ENCODE measurements at regions not wholly inside any gene's neighbourhood (a gene's known extent, or its start where the extent isn't known, plus 50 kb on each side); places are given as distances from the start of the nearest gene placed in this dataset.

- Histone ChIP-seq H3K9me3 (ENCODE audit: control insufficient read depth in 2 of 2, low read length in 2 of 2) (no peaks in the 10 kb centered on the region), H3K4me1 (ENCODE audit: control insufficient read depth, insufficient read depth, low read length) (no peaks in the 10 kb centered on the region), H3K36me3 (ENCODE audit: control insufficient read depth in 2 of 2, insufficient read depth in 2 of 2, low read length in 2 of 2) (no peaks in the 10 kb centered on the region), H3K9ac (ENCODE audit: low read length in 2 of 2) (no peak overlapping the region), H3K27ac (ENCODE audit: low read length) (no peak overlapping the region), H3K4me3 (ENCODE audit: low read length in 2 of 2) (no peak overlapping the region), H3K27me3 (ENCODE audit: control insufficient read depth in 1 of 2, insufficient read depth in 2 of 2, low read length in 2 of 2) (peaks cover 0 to 2% of the 10 kb centered on the region in 2 donors)
Measured at GRCh38 chr14:101045511-101045910, 142.0 kb upstream of the RTL1 start.

DNA sequence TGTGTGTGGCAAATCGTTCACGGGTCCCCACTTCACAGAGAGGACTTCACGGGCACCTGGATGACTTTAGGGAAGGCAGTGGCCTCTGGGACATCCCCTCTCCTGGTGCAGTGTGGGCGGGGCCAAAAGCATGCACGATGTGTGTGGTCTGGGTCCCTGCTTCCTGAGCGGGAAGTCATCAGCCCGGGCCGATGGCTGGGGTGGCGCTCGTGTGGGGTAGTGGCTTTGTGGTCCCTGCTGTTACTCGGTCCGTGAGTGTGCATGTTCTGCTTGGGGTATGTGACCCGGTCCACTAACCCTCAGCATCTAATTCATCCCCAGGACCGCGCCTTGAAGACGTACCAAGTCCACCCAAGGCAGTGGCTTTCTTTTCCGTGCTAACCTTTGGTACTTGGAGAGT is 142.5 kb upstream of the RTL1 start:
- H3K36me3 ChIP-seq (ENCODE audit: control insufficient read depth in 2 of 2, insufficient read depth in 2 of 2, low read length in 2 of 2) = no peaks in the 10 kb centered on the region
- no peak overlapping the region for H3K27ac ChIP-seq (ENCODE audit: low read length)
- H3K4me1 ChIP-seq (ENCODE audit: control insufficient read depth, insufficient read depth, low read length) = no peaks in the 10 kb centered on the region
- peaks cover 0 to 2% of the 10 kb centered on the region in 2 donors for H3K27me3 ChIP-seq (ENCODE audit: control insufficient read depth in 1 of 2, insufficient read depth in 2 of 2, low read length in 2 of 2)
- no peaks in the 10 kb centered on the region for H3K9me3 ChIP-seq (ENCODE audit: control insufficient read depth in 2 of 2, low read length in 2 of 2)
- no peak overlapping the region for H3K9ac ChIP-seq (ENCODE audit: low read length in 2 of 2)
- no peak overlapping the region for H3K4me3 ChIP-seq (ENCODE audit: low read length in 2 of 2)

DNA sequence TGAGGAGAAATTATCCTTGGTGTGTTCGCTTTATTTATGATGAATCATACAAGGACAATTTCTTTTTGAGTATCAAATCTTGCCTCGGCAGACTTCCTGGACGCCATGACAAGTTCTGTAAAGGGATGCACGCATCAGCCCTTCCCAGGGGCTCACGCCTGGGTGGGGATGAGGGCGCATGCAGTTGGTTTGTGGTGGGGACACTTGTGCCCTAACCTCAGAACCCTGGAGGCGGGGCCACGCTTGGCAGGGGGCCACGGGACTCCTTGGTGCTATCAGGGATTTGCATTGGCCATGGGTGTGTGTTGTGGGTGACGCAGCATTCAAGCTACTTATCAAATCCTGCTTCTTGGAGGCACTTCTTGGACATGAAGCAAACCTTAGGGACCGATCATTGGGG is 143.8 kb upstream of the RTL1 start:
- Histone ChIP-seq H3K4me3 (ENCODE audit: low read length in 2 of 2) (no peak overlapping the region), H3K27me3 (ENCODE audit: control insufficient read depth in 1 of 2, insufficient read depth in 2 of 2, low read length in 2 of 2) (peaks cover 0 to 2% of the 10 kb centered on the region in 2 donors), H3K36me3 (ENCODE audit: control insufficient read depth in 2 of 2, insufficient read depth in 2 of 2, low read length in 2 of 2) (no peaks in the 10 kb centered on the region), H3K9ac (ENCODE audit: low read length in 2 of 2) (no peak overlapping the region), H3K27ac (ENCODE audit: low read length) (no peak overlapping the region), H3K9me3 (ENCODE audit: control insufficient read depth in 2 of 2, low read length in 2 of 2) (no peaks in the 10 kb centered on the region), H3K4me1 (ENCODE audit: control insufficient read depth, insufficient read depth, low read length) (no peaks in the 10 kb centered on the region)

DNA sequence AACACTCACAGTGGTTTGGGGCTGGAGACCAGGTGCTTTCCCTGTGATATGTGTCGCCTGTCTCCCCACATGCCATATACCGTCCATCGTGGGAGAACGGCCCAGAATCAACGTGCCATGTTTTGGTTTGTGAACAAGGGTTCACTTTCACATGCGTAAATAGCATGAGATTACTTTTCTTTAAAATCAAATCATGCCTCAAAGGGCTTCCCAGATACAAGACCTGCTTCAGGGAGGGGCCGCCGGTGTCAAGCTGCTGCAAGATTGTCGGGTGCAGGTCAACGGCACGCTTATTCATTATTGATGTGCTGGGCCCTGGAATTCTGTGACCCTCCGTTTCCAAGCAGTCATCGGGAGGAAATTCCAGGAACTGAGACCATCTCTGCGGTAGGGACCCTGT is 145.2 kb upstream of the RTL1 start:
- H3K36me3 ChIP-seq (ENCODE audit: control insufficient read depth in 2 of 2, insufficient read depth in 2 of 2, low read length in 2 of 2) = no peaks in the 10 kb centered on the region
- H3K9ac ChIP-seq (ENCODE audit: low read length in 2 of 2) = no peak overlapping the region
- no peaks in the 10 kb centered on the region for H3K4me1 ChIP-seq (ENCODE audit: control insufficient read depth, insufficient read depth, low read length)
- no peak overlapping the region for H3K27ac ChIP-seq (ENCODE audit: low read length)
- no peak overlapping the region for H3K4me3 ChIP-seq (ENCODE audit: low read length in 2 of 2)
- H3K27me3 ChIP-seq (ENCODE audit: control insufficient read depth in 1 of 2, insufficient read depth in 2 of 2, low read length in 2 of 2) = peaks cover 0 to 2% of the 10 kb centered on the region in 2 donors
- no peaks in the 10 kb centered on the region for H3K9me3 ChIP-seq (ENCODE audit: control insufficient read depth in 2 of 2, low read length in 2 of 2)

DNA sequence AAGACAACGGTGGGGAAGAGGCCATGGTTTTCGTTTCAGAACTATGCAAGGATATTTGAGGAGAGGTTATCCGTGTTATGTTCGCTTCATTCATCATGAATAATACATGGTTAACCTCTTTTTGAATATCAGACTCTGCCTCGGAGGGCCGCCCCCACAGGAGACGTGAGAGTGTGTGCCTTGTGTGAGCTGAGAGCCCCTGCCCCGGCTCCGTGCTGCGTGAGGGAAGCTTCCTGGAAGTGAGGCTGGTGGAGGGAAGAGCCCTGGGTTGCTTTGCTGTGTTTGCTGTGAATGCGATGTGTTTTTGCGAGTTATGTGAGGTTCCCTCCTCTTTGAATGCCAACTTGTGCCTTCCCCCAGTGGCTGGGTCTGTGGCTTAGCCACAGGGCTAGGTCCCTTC is 146.0 kb upstream of the RTL1 start:
- no peaks in the 10 kb centered on the region for H3K4me1 ChIP-seq (ENCODE audit: control insufficient read depth, insufficient read depth, low read length)
- no peaks in the 10 kb centered on the region for H3K9me3 ChIP-seq (ENCODE audit: control insufficient read depth in 2 of 2, low read length in 2 of 2)
- peaks cover 0 to 2% of the 10 kb centered on the region in 2 donors for H3K27me3 ChIP-seq (ENCODE audit: control insufficient read depth in 1 of 2, insufficient read depth in 2 of 2, low read length in 2 of 2)
- H3K27ac ChIP-seq (ENCODE audit: low read length) = no peak overlapping the region
- no peak overlapping the region for H3K9ac ChIP-seq (ENCODE audit: low read length in 2 of 2)
- H3K4me3 ChIP-seq (ENCODE audit: low read length in 2 of 2) = no peak overlapping the region
- H3K36me3 ChIP-seq (ENCODE audit: control insufficient read depth in 2 of 2, insufficient read depth in 2 of 2, low read length in 2 of 2) = no peaks in the 10 kb centered on the region

DNA sequence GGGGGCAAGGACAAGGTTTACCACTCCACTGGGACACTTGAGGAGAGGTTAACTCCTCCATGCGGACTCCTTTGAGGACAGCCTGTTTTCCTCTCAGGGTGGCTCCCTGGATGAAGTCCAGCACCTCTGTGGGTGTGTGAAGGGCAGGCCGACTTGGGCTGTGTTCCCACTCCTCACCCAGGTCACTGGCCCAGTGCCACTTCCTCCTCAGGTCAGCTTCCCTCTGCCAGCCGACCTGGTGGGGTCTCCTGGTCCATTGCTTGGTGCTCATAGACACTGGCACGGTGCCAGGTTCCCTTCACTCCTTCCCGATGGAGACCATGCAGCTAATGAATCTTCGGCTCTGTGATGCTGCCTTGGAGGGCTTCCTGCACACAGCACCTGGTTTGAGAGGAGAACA is 146.4 kb upstream of the RTL1 start:
- H3K27me3 ChIP-seq (ENCODE audit: control insufficient read depth in 1 of 2, insufficient read depth in 2 of 2, low read length in 2 of 2) = peaks cover 0 to 4% of the 10 kb centered on the region in 2 donors
- H3K4me1 ChIP-seq (ENCODE audit: control insufficient read depth, insufficient read depth, low read length) = no peaks in the 10 kb centered on the region
- no peak overlapping the region for H3K9ac ChIP-seq (ENCODE audit: low read length in 2 of 2)
- no peak overlapping the region for H3K27ac ChIP-seq (ENCODE audit: low read length)
- H3K4me3 ChIP-seq (ENCODE audit: low read length in 2 of 2) = no peak overlapping the region
- H3K36me3 ChIP-seq (ENCODE audit: control insufficient read depth in 2 of 2, insufficient read depth in 2 of 2, low read length in 2 of 2) = no peaks in the 10 kb centered on the region
- no peaks in the 10 kb centered on the region for H3K9me3 ChIP-seq (ENCODE audit: control insufficient read depth in 2 of 2, low read length in 2 of 2)

- no peaks in the 10 kb centered on the region for H3K9me3 ChIP-seq (ENCODE audit: control insufficient read depth in 2 of 2, low read length in 2 of 2)
- H3K27ac ChIP-seq (ENCODE audit: low read length) = no peak overlapping the region
- no peak overlapping the region for H3K4me3 ChIP-seq (ENCODE audit: low read length in 2 of 2)
- H3K27me3 ChIP-seq (ENCODE audit: control insufficient read depth in 1 of 2, insufficient read depth in 2 of 2, low read length in 2 of 2) = peaks cover 0 to 4% of the 10 kb centered on the region in 2 donors
- no peaks in the 10 kb centered on the region for H3K36me3 ChIP-seq (ENCODE audit: control insufficient read depth in 2 of 2, insufficient read depth in 2 of 2, low read length in 2 of 2)
- H3K9ac ChIP-seq (ENCODE audit: low read length in 2 of 2) = no peak overlapping the region
- no peaks in the 10 kb centered on the region for H3K4me1 ChIP-seq (ENCODE audit: control insufficient read depth, insufficient read depth, low read length)
Measured at GRCh38 chr14:101050901-101051490, 147.5 kb upstream of the RTL1 start.

DNA sequence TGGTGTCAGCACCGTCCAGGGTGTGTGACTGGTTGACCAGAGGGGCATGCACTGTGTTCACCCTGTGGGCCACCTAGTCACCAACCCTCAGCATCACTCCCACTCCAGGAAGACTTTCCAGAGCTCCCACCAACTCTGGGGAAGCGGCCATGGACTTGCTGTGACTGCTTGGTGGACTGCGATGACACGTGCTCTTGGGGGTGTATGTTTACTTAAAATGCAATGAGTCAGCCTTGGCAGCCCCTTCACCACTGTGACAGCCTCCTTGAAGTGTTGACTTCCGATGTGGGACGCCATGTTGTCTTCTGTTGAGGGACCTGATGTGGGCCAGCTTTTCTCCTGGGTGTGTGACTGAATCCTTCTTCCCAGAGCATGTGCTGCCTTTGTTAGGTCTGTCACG is 151.1 kb upstream of the RTL1 start:
- Histone ChIP-seq H3K27ac (ENCODE audit: low read length) (no peak overlapping the region), H3K36me3 (ENCODE audit: control insufficient read depth in 2 of 2, insufficient read depth in 2 of 2, low read length in 2 of 2) (no peaks in the 10 kb centered on the region), H3K27me3 (ENCODE audit: control insufficient read depth in 1 of 2, insufficient read depth in 2 of 2, low read length in 2 of 2) (peaks cover 0 to 4% of the 10 kb centered on the region in 2 donors), H3K9me3 (ENCODE audit: control insufficient read depth in 2 of 2, low read length in 2 of 2) (peaks cover 0 to 3% of the 10 kb centered on the region in 2 donors), H3K4me1 (ENCODE audit: control insufficient read depth, insufficient read depth, low read length) (no peaks in the 10 kb centered on the region), H3K4me3 (ENCODE audit: low read length in 2 of 2) (no peak overlapping the region), H3K9ac (ENCODE audit: low read length in 2 of 2) (no peak overlapping the region)

DNA sequence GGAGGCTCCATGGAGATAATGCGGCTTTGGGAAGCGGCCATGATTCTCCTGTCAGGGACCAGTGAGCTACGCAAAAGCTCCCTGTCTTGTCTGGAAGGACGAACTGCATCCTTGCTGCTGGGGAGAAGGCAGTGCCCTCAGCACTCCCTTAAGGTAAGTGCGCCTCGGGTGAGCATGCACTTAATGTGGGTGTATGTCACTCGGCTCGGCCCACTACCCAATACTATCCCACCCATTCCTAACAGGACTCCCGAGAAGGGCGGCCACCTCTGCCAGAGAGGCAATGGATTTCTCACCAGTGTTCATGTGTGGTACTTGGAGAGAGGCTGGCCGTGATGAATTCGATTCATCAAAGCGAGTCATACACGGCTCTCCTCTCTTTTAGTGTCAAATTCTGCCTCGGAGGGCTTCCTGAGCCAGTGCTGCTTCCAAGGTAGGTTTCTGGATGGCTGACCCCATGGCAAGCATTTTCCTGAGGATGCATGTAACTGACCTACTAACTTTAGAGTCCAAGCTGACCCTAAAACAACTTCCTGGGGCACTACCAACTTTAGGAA is 151.7 kb upstream of the RTL1 start:
- Histone ChIP-seq H3K36me3 (ENCODE audit: control insufficient read depth in 2 of 2, insufficient read depth in 2 of 2, low read length in 2 of 2) (no peaks in the 10 kb centered on the region), H3K4me3 (ENCODE audit: low read length in 2 of 2) (no peak overlapping the region)

DNA sequence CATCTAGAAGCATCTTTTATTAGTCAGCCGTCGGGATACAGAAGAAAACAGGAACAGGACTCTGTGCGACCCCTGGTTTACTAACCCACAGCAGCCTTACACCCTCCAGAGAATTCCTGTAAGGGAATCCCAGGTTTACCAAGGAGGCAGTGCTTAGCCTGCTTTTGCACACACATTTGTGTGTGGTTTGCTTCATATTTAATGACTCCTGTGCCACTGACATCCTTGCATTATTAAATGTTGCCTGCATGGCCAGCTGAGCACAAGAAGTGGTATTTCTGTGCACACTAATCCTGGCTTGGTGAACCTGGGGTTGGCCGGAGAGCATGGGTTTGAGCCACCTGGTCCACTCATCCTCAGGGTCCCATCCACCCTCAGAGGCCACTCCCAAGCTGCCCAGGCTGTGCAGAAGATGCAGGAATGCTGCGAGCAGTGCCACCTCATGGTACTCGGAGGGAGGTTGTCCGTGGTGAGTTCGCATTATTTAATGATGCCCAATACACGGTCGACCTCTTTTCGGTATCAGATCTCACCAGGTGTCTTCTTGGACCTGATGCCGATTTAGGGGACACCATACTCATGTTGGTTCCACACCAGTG is 152.4 kb upstream of the RTL1 start:
- H3K9me3 ChIP-seq (ENCODE audit: control insufficient read depth in 2 of 2, low read length in 2 of 2) = peaks cover 0 to 3% of the 10 kb centered on the region in 2 donors
- H3K27me3 ChIP-seq (ENCODE audit: control insufficient read depth in 1 of 2, insufficient read depth in 2 of 2, low read length in 2 of 2) = peaks cover 0 to 2% of the 10 kb centered on the region in 2 donors
- H3K4me3 ChIP-seq (ENCODE audit: low read length in 2 of 2) = no peak overlapping the region
- no peak overlapping the region for H3K27ac ChIP-seq (ENCODE audit: low read length)
- no peaks in the 10 kb centered on the region for H3K4me1 ChIP-seq (ENCODE audit: control insufficient read depth, insufficient read depth, low read length)
- H3K36me3 ChIP-seq (ENCODE audit: control insufficient read depth in 2 of 2, insufficient read depth in 2 of 2, low read length in 2 of 2) = no peaks in the 10 kb centered on the region
- H3K9ac ChIP-seq (ENCODE audit: low read length in 2 of 2) = no peak overlapping the region

More for the DNA sequence above, 151.7 kb upstream of the RTL1 start:
- Histone ChIP-seq H3K27ac (ENCODE audit: low read length) (no peak overlapping the region), H3K27me3 (ENCODE audit: control insufficient read depth in 1 of 2, insufficient read depth in 2 of 2, low read length in 2 of 2) (peaks cover 0 to 4% of the 10 kb centered on the region in 2 donors), H3K9me3 (ENCODE audit: control insufficient read depth in 2 of 2, low read length in 2 of 2) (peaks cover 0 to 3% of the 10 kb centered on the region in 2 donors), H3K4me1 (ENCODE audit: control insufficient read depth, insufficient read depth, low read length) (no peaks in the 10 kb centered on the region), H3K9ac (ENCODE audit: low read length in 2 of 2) (no peak overlapping the region)

GRCh38 chr14:101056446-101056845 is 152.9 kb upstream of the RTL1 start:
- H3K27ac ChIP-seq (ENCODE audit: low read length) = no peak overlapping the region
- H3K4me3 ChIP-seq (ENCODE audit: low read length in 2 of 2) = no peak overlapping the region
- peaks cover 0 to 6% of the 10 kb centered on the region in 2 donors for H3K9me3 ChIP-seq (ENCODE audit: control insufficient read depth in 2 of 2, low read length in 2 of 2)
- H3K4me1 ChIP-seq (ENCODE audit: control insufficient read depth, insufficient read depth, low read length) = no peaks in the 10 kb centered on the region
- H3K27me3 ChIP-seq (ENCODE audit: control insufficient read depth in 1 of 2, insufficient read depth in 2 of 2, low read length in 2 of 2) = peaks cover 0 to 2% of the 10 kb centered on the region in 2 donors
- no peaks in the 10 kb centered on the region for H3K36me3 ChIP-seq (ENCODE audit: control insufficient read depth in 2 of 2, insufficient read depth in 2 of 2, low read length in 2 of 2)
- no peak overlapping the region for H3K9ac ChIP-seq (ENCODE audit: low read length in 2 of 2)

Data from stomach smooth muscle (tissue), 2 donors.